ENCODE measurements at regions not wholly inside any gene's neighbourhood (a gene's known extent, or its start where the extent isn't known, plus 50 kb on each side); places are given as distances from the start of the nearest gene placed in this dataset.

DNA sequence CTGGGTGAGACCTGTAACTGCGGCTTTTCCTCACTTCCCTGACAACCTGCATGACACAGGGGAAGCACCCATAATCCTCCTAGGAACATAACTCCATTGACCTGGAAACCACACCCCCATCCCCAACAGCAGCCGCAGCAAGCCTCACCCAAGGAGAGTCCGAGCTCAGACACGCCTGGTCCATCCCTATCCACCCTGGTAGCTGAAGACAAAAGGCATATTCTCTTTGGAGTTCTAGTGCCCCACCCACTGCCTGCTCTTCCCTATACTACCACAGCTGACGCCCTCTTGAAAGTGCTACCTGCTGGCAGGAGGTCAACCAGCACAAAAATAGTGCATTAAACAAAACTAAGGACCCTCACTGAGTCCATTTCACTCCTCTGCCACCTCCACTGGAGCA, 1080.9 kb upstream of the IGFBP7 start:
- H3K4me3 ChIP-seq (replicated peaks in 1 of 2; ENCODE audit: low read depth in 2 of 2, low read length in 2 of 2): no peak overlapping the region
- no peak for TF ChIP-seq CTCF (IDR thresholded peaks at IDR 0.05; ENCODE audit: low read depth, low read length)
- no peak for DNase-seq (ENCODE audit: low read depth in 2 of 2)

- no peak for TF ChIP-seq CTCF (IDR thresholded peaks at IDR 0.05; ENCODE audit: low read depth, low read length)
- no peak for DNase-seq (ENCODE audit: low read depth in 2 of 2)
These were observed 1078.1 kb upstream of the IGFBP7 start for GRCh38 chr4:58188316-58188715.

GRCh38 chr4:58175024-58175423, 1064.8 kb upstream of the IGFBP7 start:
- no peak for DNase-seq (ENCODE audit: low read depth in 2 of 2)
- no peak overlapping the region for H3K4me3 ChIP-seq (replicated peaks in 1 of 2; ENCODE audit: low read depth in 2 of 2, low read length in 2 of 2)
- no peak for TF ChIP-seq CTCF (IDR thresholded peaks at IDR 0.05; ENCODE audit: low read depth, low read length)

More at GRCh38 chr4:58188316-58188715, 1078.1 kb upstream of the IGFBP7 start:
- no peak overlapping the region for H3K4me3 ChIP-seq (replicated peaks in 1 of 2; ENCODE audit: low read depth in 2 of 2, low read length in 2 of 2)

DNA sequence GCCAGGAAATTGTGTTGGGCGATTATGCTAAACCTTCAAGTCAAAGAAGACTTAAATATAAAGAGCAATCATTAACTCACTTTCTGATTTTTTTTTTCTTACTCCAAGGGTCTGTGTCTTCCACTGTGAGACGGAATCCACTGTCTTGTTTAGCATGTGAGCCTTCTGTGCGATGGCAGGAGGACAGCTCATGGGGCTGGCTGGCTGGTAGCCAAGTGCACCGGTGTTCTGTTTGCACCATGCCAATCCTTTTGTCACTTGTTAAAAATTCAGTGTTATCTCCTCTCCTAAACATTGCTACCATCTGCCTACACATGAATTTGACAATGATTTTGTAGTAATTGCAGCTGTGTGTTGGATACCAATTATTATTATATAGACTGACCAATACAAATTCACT, 1056.3 kb upstream of the IGFBP7 start:
- H3K4me3 ChIP-seq (replicated peaks in 1 of 2; ENCODE audit: low read depth in 2 of 2, low read length in 2 of 2): no peak overlapping the region
- no peak for DNase-seq (ENCODE audit: low read depth in 2 of 2)
- TF ChIP-seq CTCF (IDR thresholded peaks at IDR 0.05; ENCODE audit: low read depth, low read length): no peak

DNA sequence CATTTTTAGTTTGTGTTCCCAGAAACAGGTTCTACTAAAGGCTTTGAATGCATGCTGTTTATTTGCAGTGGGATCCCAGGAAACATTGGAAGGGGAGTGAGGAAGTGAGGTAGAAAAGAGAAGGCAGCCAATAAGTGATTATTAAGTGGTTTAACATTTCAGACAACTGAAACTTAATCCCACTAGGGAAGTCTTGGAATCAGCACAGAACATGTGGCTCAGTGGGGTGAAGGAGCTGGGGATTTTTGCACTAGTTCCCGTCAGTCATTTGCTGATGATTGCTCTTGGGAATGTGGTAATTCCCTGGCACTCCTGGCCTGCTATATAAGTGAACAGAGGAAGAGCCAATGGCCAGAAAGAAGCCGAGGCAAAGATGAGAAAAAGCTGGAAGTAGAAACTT, 1053.0 kb upstream of the IGFBP7 start:
- DNase-seq (ENCODE audit: low read depth in 2 of 2): no peak
- H3K4me3 ChIP-seq (replicated peaks in 1 of 2; ENCODE audit: low read depth in 2 of 2, low read length in 2 of 2): no peak overlapping the region
- TF ChIP-seq CTCF (IDR thresholded peaks at IDR 0.05; ENCODE audit: low read depth, low read length): no peak

- no peak for DNase-seq (ENCODE audit: low read depth in 2 of 2)
- TF ChIP-seq CTCF (IDR thresholded peaks at IDR 0.05; ENCODE audit: low read depth, low read length): no peak
- no peak overlapping the region for H3K4me3 ChIP-seq (replicated peaks in 1 of 2; ENCODE audit: low read depth in 2 of 2, low read length in 2 of 2)
These were observed 1039.4 kb upstream of the IGFBP7 start for GRCh38 chr4:58149404-58150085.

DNA sequence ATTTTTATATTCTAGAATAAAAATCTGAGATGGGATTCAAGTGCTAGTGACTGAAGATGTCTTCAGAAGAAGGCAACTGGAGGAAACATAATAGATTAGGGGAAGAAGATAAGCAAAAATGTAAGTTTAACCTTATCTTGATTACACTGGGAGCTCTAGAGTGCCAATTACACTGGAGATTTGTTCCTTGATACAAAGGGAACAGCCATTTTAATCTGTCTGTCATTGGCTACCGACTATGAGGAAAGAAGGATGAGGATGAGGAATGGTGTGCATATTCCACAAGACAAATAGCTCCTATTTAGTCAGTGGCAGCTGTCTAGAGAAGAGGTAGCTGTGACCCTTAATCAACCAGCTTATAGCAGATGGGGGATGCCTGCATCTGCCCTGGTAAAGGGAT, 1034.5 kb upstream of the IGFBP7 start:
- TF ChIP-seq CTCF (IDR thresholded peaks at IDR 0.05; ENCODE audit: low read depth, low read length): no peak
- no peak for DNase-seq (ENCODE audit: low read depth in 2 of 2)
- H3K4me3 ChIP-seq (replicated peaks in 1 of 2; ENCODE audit: low read depth in 2 of 2, low read length in 2 of 2): no peak overlapping the region

All from cardiac fibroblast (primary cell).